K562 (cell line): ENCODE measurements at regions not wholly inside any gene's neighbourhood (a gene's known extent, or its start where the extent isn't known, plus 50 kb on each side); places are given as distances from the start of the nearest gene placed in this dataset.

Source experiments
- ARNT ChIP-seq, 2 experiments: fragments of 450-650 bp; IDR thresholded peaks; 2 replicates each; pipeline ENCODE4 v1.6.1; 2016; ENCODE audit warnings: mild to moderate bottlenecking in 1 of 2
- CTCF ChIP-seq, 3 experiments: IDR thresholded peaks in 2 of 3; conservative IDR thresholded peaks in 1 of 3; 2 replicates each; pipeline ENCODE4 v1.5.1; 2011 to 2012; ENCODE audit warnings: low read length in 3 of 3, mild to moderate bottlenecking in 3 of 3, control low read depth in 2 of 3, improper control_type of control experiment in 1 of 3, inconsistent platforms in 1 of 3, low read depth in 1 of 3, mixed read lengths in 1 of 3, moderate library complexity in 1 of 3; ENCODE audit not compliant: insufficient read depth in 2 of 3
- E2F5 ChIP-seq: sonication (generic); formaldehyde crosslinking; IDR thresholded peaks from 2 replicates; pipeline ENCODE4 v1.8.0; 2022; ENCODE audit warnings: mild to moderate bottlenecking, missing genetic modification reagents
- EP300 ChIP-seq: IDR thresholded peaks from 2 replicates; pipeline ENCODE4 v1.6.1; 2012; ENCODE audit warnings: low read length, improper control_type of control experiment
- EZH2 ChIP-seq: IDR thresholded peaks from 2 replicates; pipeline ENCODE4 v1.6.1; 2012; ENCODE audit warnings: low read depth, mild to moderate bottlenecking, inconsistent platforms, low read length, borderline replicate concordance
- JUND ChIP-seq, 2 experiments: IDR thresholded peaks; 2 replicates in 1 of 2; 3 replicates in 1 of 2; pipeline ENCODE4 v1.6.1; 2011; ENCODE audit warnings: borderline replicate concordance in 2 of 2, low read depth in 2 of 2, low read length in 2 of 2, improper control_type of control experiment in 1 of 2, missing biosample characterization in 1 of 2, missing genetic modification characterization in 1 of 2, missing genetic modification reagents in 1 of 2
- MXD1 ChIP-seq: fragments of 250-450 bp; sonication (Bioruptor Pico); IDR thresholded peaks from 2 replicates; pipeline ENCODE4 v1.8.0; 2021; ENCODE audit warnings: borderline replicate concordance, mild to moderate bottlenecking, moderate library complexity; ENCODE audit not compliant: poor library complexity, severe bottlenecking
- POLR2A ChIP-seq: fragments of 450-650 bp; conservative IDR thresholded peaks from 2 replicates; pipeline ENCODE4 v1.6.1; 2016
- POLR2AphosphoS5 ChIP-seq: IDR thresholded peaks from 2 replicates; pipeline ENCODE4 v1.6.1; 2011; ENCODE audit warnings: mild to moderate bottlenecking, low read depth, low read length, moderate library complexity; ENCODE audit not compliant: control insufficient read depth, insufficient read depth
- ZBTB7A ChIP-seq: IDR thresholded peaks from 2 replicates; pipeline ENCODE4 v1.6.1; 2011; ENCODE audit warnings: low read depth, mild to moderate bottlenecking, low read length, moderate library complexity, borderline replicate concordance; ENCODE audit not compliant: control insufficient read depth
- ZFP1 ChIP-seq: fragments of 450-650 bp; formaldehyde crosslinking; IDR thresholded peaks from 2 replicates; pipeline ENCODE4 v1.4.0; 2020; ENCODE audit warnings: mild to moderate bottlenecking, mixed read lengths
- ZFX ChIP-seq: sonication (generic); formaldehyde crosslinking; IDR thresholded peaks from 2 replicates; pipeline ENCODE4 v1.8.0; 2022; ENCODE audit warnings: mild to moderate bottlenecking, missing genetic modification reagents, moderate library complexity

- TF ChIP-seq JUND (IDR thresholded peaks at IDR 0.05; ENCODE audit: borderline replicate concordance, low read depth, low read length), result no peak
- no peak for TF ChIP-seq JUND (tag; IDR thresholded peaks at IDR 0.05; ENCODE audit: borderline replicate concordance, low read depth, low read length)
- TF ChIP-seq ARNT (IDR thresholded peaks at IDR 0.05), result no peak
- no peak for TF ChIP-seq EZH2
- no peak for TF ChIP-seq CTCF (IDR thresholded peaks at IDR 0.05 in 2 of 3, conservative IDR thresholded peaks at IDR 0.05 in 1 of 3; ENCODE audit: insufficient read depth in 2 of 3, low read depth in 1 of 3, low read length in 3 of 3)
- no peak for TF ChIP-seq POLR2A
- TF ChIP-seq ZBTB7A, result no peak
- TF ChIP-seq MXD1, result no peak
- no peak for TF ChIP-seq ZFP1 (CRISPR knock-in tag)
- TF ChIP-seq POLR2AphosphoS5, result no peak
- no peak for TF ChIP-seq E2F5 (CRISPR knock-in tag)
- TF ChIP-seq EP300, result no peak
- no peak for TF ChIP-seq ZFX (CRISPR knock-in tag)
These were observed 452.5 kb upstream of the SMIM31 start for GRCh38 chr4:164301430-164301829.
